ENCODE measurements at regions not wholly inside any gene's neighbourhood (a gene's known extent, or its start where the extent isn't known, plus 50 kb on each side); places are given as distances from the start of the nearest gene placed in this dataset.

- TF ChIP-seq POLR2AphosphoS5 (IDR thresholded peaks at IDR 0.05; ENCODE audit: low read depth) (no peak), EZH2 (IDR thresholded peaks at IDR 0.05; ENCODE audit: low read depth, unreplicated experiment) (no peak), CTCF (conservative IDR thresholded peaks at IDR 0.05; ENCODE audit: low read depth in 2 of 2) (no peak), JUNB (IDR thresholded peaks at IDR 0.05; ENCODE audit: unreplicated experiment) (no peak), REST (IDR thresholded peaks at IDR 0.05; ENCODE audit: unreplicated experiment) (no peak), NANOG (IDR thresholded peaks at IDR 0.05; ENCODE audit: borderline replicate concordance) (no peak), EZH2phosphoT487 (IDR thresholded peaks at IDR 0.05; ENCODE audit: unreplicated experiment) (no peak), STAT1 (IDR thresholded peaks at IDR 0.05; ENCODE audit: unreplicated experiment) (no peak), CREB1 (CRISPR knock-in tag; IDR thresholded peaks at IDR 0.05; ENCODE audit: low read depth) (no peak), ZNF114 (CRISPR knock-in tag; IDR thresholded peaks at IDR 0.05) (no peak), ZNF331 (CRISPR knock-in tag; IDR thresholded peaks at IDR 0.05; ENCODE audit: low read depth) (no peak), ETS1 (IDR thresholded peaks at IDR 0.05) (no peak), ZNF462 (CRISPR knock-in tag; IDR thresholded peaks at IDR 0.05) (no peak)
These were observed 2612.9 kb upstream of the PCDH20 start for GRCh38 chr13:64028551-64028950.

Measured in GM23338 (cell line).